ENCODE measurements at regions not wholly inside any gene's neighbourhood (a gene's known extent, or its start where the extent isn't known, plus 50 kb on each side); places are given as distances from the start of the nearest gene placed in this dataset.
A peak's percentile ranks its signal among the peaks of the same experiment; 100 is the strongest.

GRCh38 chr6:138685781-138686180 lies 87.8 kb upstream of the CCDC28A start:
- no peak for DNase-seq (ENCODE audit: low spot score)
- intact Hi-C loops (cut with DNase I) = no loop called here

GRCh38 chr6:138688580-138688979 lies 85.0 kb upstream of the CCDC28A start:
- DNase-seq (ENCODE audit: low spot score) = no peak
- intact Hi-C loops (cut with DNase I) = no loop called here

GRCh38 chr6:138689849-138690248 lies 83.7 kb upstream of the CCDC28A start:
- DNase-seq (ENCODE audit: low spot score) = no peak
- intact Hi-C loops (cut with DNase I) = loop anchor here (5.0 kb wide), 1 partner anchor 77 kb away; no protein-coding TSS in a partner anchor

GRCh38 chr6:138690975-138691594 lies 82.5 kb upstream of the CCDC28A start:
- DNase-seq (ENCODE audit: low spot score) = no peak
- intact Hi-C loops (cut with DNase I) = loop anchor here (5.0 kb wide), 1 partner anchor 76 kb away; no protein-coding TSS in a partner anchor

- intact Hi-C loops (cut with DNase I) = loop anchor here (2.0 to 5.0 kb wide), 2 partner anchors 76 to 99 kb away; no protein-coding TSS in a partner anchor
- DNase-seq (ENCODE audit: low spot score) = no peak
These were observed 81.9 kb upstream of the CCDC28A start for GRCh38 chr6:138691595-138692057.

- DNase-seq (ENCODE audit: low spot score) = peak; percentile 87
- intact Hi-C loops (cut with DNase I) = loop anchor here (2.0 to 5.0 kb wide), 2 partner anchors 75 to 100 kb away; no protein-coding TSS in a partner anchor
These were observed 81.3 kb upstream of the CCDC28A start for GRCh38 chr6:138692058-138692977.

GRCh38 chr6:138692978-138693909 lies 80.3 kb upstream of the CCDC28A start:
- intact Hi-C loops (cut with DNase I) = loop anchor here (2.0 to 5.0 kb wide), 2 partner anchors 74 to 100 kb away; no protein-coding TSS in a partner anchor
- peak; percentile 79 for DNase-seq (ENCODE audit: low spot score)

- intact Hi-C loops (cut with DNase I) = no loop called here
- DNase-seq (ENCODE audit: low spot score) = no peak
These were observed 78.4 kb upstream of the CCDC28A start for GRCh38 chr6:138695193-138695592.

- no peak for DNase-seq (ENCODE audit: low spot score)
- intact Hi-C loops (cut with DNase I) = no loop called here
These were observed 59.1 kb upstream of the CCDC28A start for GRCh38 chr6:138714493-138714892.

GRCh38 chr6:138716013-138716412 lies 57.6 kb upstream of the CCDC28A start:
- no peak for DNase-seq (ENCODE audit: low spot score)
- intact Hi-C loops (cut with DNase I) = no loop called here

- no peak for DNase-seq (ENCODE audit: low spot score)
- intact Hi-C loops (cut with DNase I) = no loop called here
These were observed 56.5 kb upstream of the CCDC28A start for GRCh38 chr6:138716971-138717665.

- DNase-seq (ENCODE audit: low spot score) = no peak
- intact Hi-C loops (cut with DNase I) = no loop called here
These were observed 54.4 kb upstream of the CCDC28A start for GRCh38 chr6:138719011-138719635.

GRCh38 chr6:138719744-138720143 lies 53.8 kb upstream of the CCDC28A start:
- intact Hi-C loops (cut with DNase I) = no loop called here
- no peak for DNase-seq (ENCODE audit: low spot score)

GRCh38 chr6:138722425-138723371 lies 50.9 kb upstream of the CCDC28A start:
- DNase-seq (ENCODE audit: low spot score) = no peak
- intact Hi-C loops (cut with DNase I) = no loop called here

All from cardiac septum (tissue), 1 donor.